H1 (cell line): ENCODE measurements at regions not wholly inside any gene's neighbourhood (a gene's known extent, or its start where the extent isn't known, plus 50 kb on each side); places are given as distances from the start of the nearest gene placed in this dataset.

Experiments
- CTCF ChIA-PET: fragments of 300-600 bp; sonication (Branson Sonifier 250); formaldehyde crosslinking; loops from one replicate; lab custom pipeline; 2021; ENCODE audit not compliant: partially characterized antibody; lab: Charles Lee
- POLR2A ChIA-PET: fragments of 300-600 bp; sonication (Branson Sonifier 250); formaldehyde crosslinking; loops from one replicate; lab custom pipeline; 2021; ENCODE audit warnings: inconsistent platforms; ENCODE audit not compliant: partially characterized antibody; lab: Charles Lee
- DNase-seq, 2 experiments: peaks; one replicate each; pipeline versions ENCODE4 v3.0.0 to v3.0.0-alpha.2; 2010 to 2022; ENCODE audit warnings: low spot score in 2 of 2, low read depth in 1 of 2, mixed read lengths in 1 of 2
- FAIRE-seq: peaks from 2 replicates; lab custom pipeline; 2011; peaks lifted over from hg19 to GRCh38; lab: Jason Lieb, UNC
- H2AFZ ChIP-seq: 2 replicates; pipeline ENCODE4 v1.8.1; 2012; ENCODE audit warnings: low read length, inconsistent platforms
- H2AK5ac ChIP-seq: 2 replicates; pipeline ENCODE4 v1.6.1; 2013; ENCODE audit warnings: low read depth, low read length
- H2BK120ac ChIP-seq: replicated peaks from 2 replicates; pipeline ENCODE3; 2013; ENCODE audit warnings: low read depth, low read length, inconsistent platforms
- H2BK12ac ChIP-seq: 2 replicates; pipeline ENCODE4 v1.6.1; 2013; ENCODE audit warnings: low read depth, low read length
- H2BK15ac ChIP-seq: 2 replicates; pipeline ENCODE4 v1.6.1; 2013; ENCODE audit warnings: low read length
- H2BK20ac ChIP-seq: 2 replicates; pipeline ENCODE4 v1.6.1; 2013; ENCODE audit warnings: low read length
- H2BK5ac ChIP-seq: 2 replicates; pipeline ENCODE4 v1.6.1; 2013; ENCODE audit warnings: low read depth, low read length
- H3K14ac ChIP-seq: 2 replicates; pipeline ENCODE4 v1.6.1; 2013; ENCODE audit warnings: inconsistent platforms; ENCODE audit not compliant: insufficient read length
- H3K18ac ChIP-seq: 2 replicates; pipeline ENCODE4 v1.6.1; 2013; ENCODE audit warnings: low read length; ENCODE audit errors: extremely low read depth
- H3K23ac ChIP-seq: 2 replicates; pipeline ENCODE4 v1.6.1; 2013; ENCODE audit warnings: inconsistent platforms; ENCODE audit not compliant: insufficient read length
- H3K23me2 ChIP-seq: 2 replicates; pipeline ENCODE4 v1.6.1; 2013; ENCODE audit warnings: low read depth, low read length
- H3K27ac ChIP-seq: 2 replicates; pipeline ENCODE4 v1.6.1; 2011; ENCODE audit warnings: low read depth, low read length, inconsistent platforms
- H3K27me3 ChIP-seq, 4 experiments: replicated peaks in 1 of 4; 1 replicate in 1 of 4; 2 replicates in 3 of 4; pipeline versions ENCODE4 v1.6.1 to v1.8.1; 2011 to 2013; ENCODE audit warnings: low read length in 3 of 4, mild to moderate bottlenecking in 3 of 4, inconsistent platforms in 2 of 4, mixed read lengths in 2 of 4, moderate library complexity in 1 of 4; ENCODE audit not compliant: control insufficient read depth in 3 of 4, insufficient read depth in 3 of 4; ENCODE audit errors: extremely low read depth in 1 of 4
- H3K36me3 ChIP-seq, 4 experiments: 2 replicates each; pipeline versions ENCODE4 v1.6.1 to v1.8.1; 2011 to 2013; ENCODE audit warnings: mild to moderate bottlenecking in 4 of 4, low read length in 3 of 4, moderate library complexity in 2 of 4, control low read depth in 1 of 4, inconsistent platforms in 1 of 4; ENCODE audit not compliant: insufficient read depth in 4 of 4, control insufficient read depth in 2 of 4
- H3K4ac ChIP-seq: replicated peaks from 2 replicates; pipeline ENCODE3; 2013; ENCODE audit warnings: low read length, low read depth, mixed read lengths, inconsistent platforms; ENCODE audit not compliant: insufficient read length
- H3K4me1 ChIP-seq, 4 experiments: replicated peaks in 1 of 4; 1 replicate in 1 of 4; 2 replicates in 3 of 4; pipeline versions ENCODE4 v1.6.1 to v1.8.1; 2011 to 2013; ENCODE audit warnings: low read length in 3 of 4, inconsistent platforms in 2 of 4, mixed read lengths in 1 of 4; ENCODE audit not compliant: insufficient read depth in 4 of 4, control insufficient read depth in 3 of 4
- H3K4me2 ChIP-seq, 2 experiments: 2 replicates each; pipeline versions ENCODE4 v1.6.1 to v1.8.1; 2011 to 2013; ENCODE audit warnings: low read depth in 2 of 2, low read length in 2 of 2, control low read depth in 1 of 2, inconsistent platforms in 1 of 2, mild to moderate bottlenecking in 1 of 2; ENCODE audit not compliant: insufficient read depth in 1 of 2
- H3K4me3 ChIP-seq, 4 experiments: fragments of 200-600, 300-600 bp in 1 of 4; sonication (generic), shearing (Covaris generic), sonication (Bioruptor Twin) in 1 of 4; 2 replicates each; pipeline versions ENCODE4 v1.5.1 to v1.8.1; 2011 to 2016; ENCODE audit warnings: low read length in 4 of 4, low read depth in 3 of 4, control low read depth in 2 of 4, inconsistent platforms in 2 of 4, mild to moderate bottlenecking in 2 of 4, mixed read lengths in 1 of 4, moderate library complexity in 1 of 4; ENCODE audit not compliant: insufficient read depth in 2 of 4; ENCODE audit errors: extremely low read depth in 1 of 4
- H3K56ac ChIP-seq: replicated peaks from 2 replicates; pipeline ENCODE3; 2013; ENCODE audit warnings: low read depth, mild to moderate bottlenecking, mixed read lengths, low read length, inconsistent platforms; ENCODE audit not compliant: insufficient read length
- H3K79me1 ChIP-seq: 2 replicates; pipeline ENCODE4 v1.6.1; 2013; ENCODE audit warnings: low read depth, low read length, control low read depth
- H3K79me2 ChIP-seq, 2 experiments: 2 replicates each; pipeline versions ENCODE4 v1.6.1 to v1.8.1; 2012 to 2013; ENCODE audit warnings: low read length in 2 of 2, mild to moderate bottlenecking in 2 of 2, inconsistent platforms in 1 of 2; ENCODE audit not compliant: insufficient read depth in 2 of 2, control insufficient read depth in 1 of 2
- H3K9ac ChIP-seq, 4 experiments: replicated peaks in 1 of 4; 1 replicate in 1 of 4; 2 replicates in 3 of 4; pipeline versions ENCODE4 v1.6.1 to v1.8.1; 2011 to 2013; ENCODE audit warnings: low read depth in 3 of 4, low read length in 3 of 4, control low read depth in 2 of 4, mild to moderate bottlenecking in 2 of 4, moderate library complexity in 2 of 4, inconsistent platforms in 1 of 4; ENCODE audit errors: extremely low read depth in 1 of 4
- H3K9me3 ChIP-seq, 2 experiments: 2 replicates each; pipeline versions ENCODE4 v1.6.1 to v1.8.1; 2012 to 2013; ENCODE audit warnings: mild to moderate bottlenecking in 2 of 2, moderate library complexity in 2 of 2, control low read depth in 1 of 2, inconsistent platforms in 1 of 2, low read depth in 1 of 2, low read length in 1 of 2, mixed read lengths in 1 of 2; ENCODE audit not compliant: insufficient read depth in 2 of 2
- H4K20me1 ChIP-seq, 2 experiments: replicated peaks in 1 of 2; 2 replicates each; pipeline versions ENCODE3 to v1.8.1; 2011 to 2013; ENCODE audit warnings: inconsistent platforms in 2 of 2, low read length in 2 of 2, mild to moderate bottlenecking in 1 of 2; ENCODE audit not compliant: insufficient read depth in 2 of 2, control insufficient read depth in 1 of 2
- H4K5ac ChIP-seq: 2 replicates; pipeline ENCODE4 v1.6.1; 2013; ENCODE audit warnings: low read length, low read depth, mixed read lengths, inconsistent platforms; ENCODE audit not compliant: insufficient read length
- H4K8ac ChIP-seq: 2 replicates; pipeline ENCODE4 v1.8.0; 2013; ENCODE audit warnings: mild to moderate bottlenecking, moderate library complexity, low read length, inconsistent platforms; ENCODE audit not compliant: insufficient read depth; ENCODE audit errors: extremely low read depth
- H4K91ac ChIP-seq: replicated peaks from 2 replicates; pipeline ENCODE3; 2013; ENCODE audit warnings: low read length, mixed read lengths, inconsistent platforms; ENCODE audit not compliant: insufficient read length
- ASH2L ChIP-seq: fragments of 200-600, 300-600 bp; sonication (generic); IDR thresholded peaks from one replicate; pipeline ENCODE4 v1.7.1; 2017; ENCODE audit warnings: low read length
- CHD2 ChIP-seq: IDR thresholded peaks from 2 replicates; pipeline ENCODE4 v1.6.1; 2012; ENCODE audit warnings: low read length, improper control_type of control experiment
- FOSL1 ChIP-seq: IDR thresholded peaks from 2 replicates; pipeline ENCODE4 v1.6.1; 2011; ENCODE audit warnings: mild to moderate bottlenecking, low read depth, low read length, moderate library complexity; ENCODE audit not compliant: insufficient read depth
- RBBP5 ChIP-seq: IDR thresholded peaks from 2 replicates; pipeline ENCODE4 v1.7.1; 2012; ENCODE audit warnings: low read depth, mild to moderate bottlenecking, inconsistent platforms, low read length, moderate library complexity, borderline replicate concordance
- ZNF274 ChIP-seq: IDR thresholded peaks from 2 replicates; pipeline ENCODE4 v1.7.0; 2012; ENCODE audit warnings: low read length, borderline replicate concordance; ENCODE audit errors: extremely low read depth
- WGBS, 2 experiments: shearing (Covaris generic) in 1 of 2; methylation state at CpG; one replicate each; pipeline versions ENCODE4 v1.1.6 to v1.1.7; 2013 to 2015; ENCODE audit warnings: low lambda C conversion rate in 2 of 2, mixed read lengths in 2 of 2, inconsistent platforms in 1 of 2, low coverage in 1 of 2, missing lambda C conversion rate in 1 of 2; ENCODE audit not compliant: insufficient replicate concordance in 2 of 2, insufficient coverage in 1 of 2, insufficient read length in 1 of 2; ENCODE audit errors: extremely low coverage in 1 of 2, missing lambda C conversion rate in 1 of 2; 5-methylcytosine and 5-hydroxymethylcytosine counted together
- TF ChIP-seq, protein P1 (sequence below): IDR thresholded peaks from 2 replicates; pipeline ENCODE4 v1.6.1; 2012; ENCODE audit warnings: inconsistent platforms

GRCh38 chr14:101372894-101373620 lies 188.2 kb upstream of the DIO3 start:
- Histone ChIP-seq H4K8ac (no peak overlapping the region), H3K4ac (no peak overlapping the region), H3K56ac (no peak overlapping the region), H3K23me2 (no peaks in the 10 kb centered on the region; the same call in 1 of the 2 replicates), H3K4me1 (peaks cover 0 to 1% (median under 1%) of the 10 kb centered on the region in 4 experiments; a peak in 3 of 7 replicates), H2BK5ac (no peak overlapping the region), H3K79me2 (no peaks in the 10 kb centered on the region), H3K79me1 (no peaks in the 10 kb centered on the region), H2AK5ac (no peak overlapping the region), H2BK120ac (no peak overlapping the region), H3K9ac (no peak overlapping the region), H4K5ac (no peak overlapping the region), H3K18ac (no peak overlapping the region), H3K4me2 (no peak overlapping the region), H2BK15ac (no peak overlapping the region), H3K4me3 (no peak overlapping the region), H2AFZ (0 out of 2 replicates have a peak overlapping the region, but pooled peaks have one; percentile 49), H4K91ac (no peak overlapping the region), H4K20me1 (no peaks in the 10 kb centered on the region), H3K9me3 (no peaks in the 10 kb centered on the region), H2BK12ac (no peak overlapping the region), H3K14ac (no peak overlapping the region), H3K27me3 (no peaks in the 10 kb centered on the region; a peak in 3 of 7 replicates), H2BK20ac (no peak overlapping the region), H3K23ac (no peak overlapping the region), H3K27ac (no peak overlapping the region), H3K36me3 (no peaks in the 10 kb centered on the region)
- no peak for DNase-seq
- ChIA-PET POLR2A (no interaction called here), CTCF (interaction anchor here (0.9 kb wide), 1 partner anchor 34 kb away, joined by 3 read pairs; no protein-coding TSS in a partner anchor)
- FAIRE-seq = no peak
- 88% methylated on average over 14 of the region's 16 CpGs; no CpG with 5 or more reads in 1 of the 2 experiments for WGBS, 2 experiments
- TF ChIP-seq FOSL1 (no peak), RBBP5 (no peak), ASH2L (no peak), CHD2 (no peak), ZNF274 (no peak)
- TF ChIP-seq, protein P1, sequence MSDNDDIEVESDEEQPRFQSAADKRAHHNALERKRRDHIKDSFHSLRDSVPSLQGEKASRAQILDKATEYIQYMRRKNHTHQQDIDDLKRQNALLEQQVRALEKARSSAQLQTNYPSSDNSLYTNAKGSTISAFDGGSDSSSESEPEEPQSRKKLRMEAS = no peak
